ENCODE measurements at regions not wholly inside any gene's neighbourhood (a gene's known extent, or its start where the extent isn't known, plus 50 kb on each side); places are given as distances from the start of the nearest gene placed in this dataset.

- Histone ChIP-seq H3K27me3 (ENCODE audit: control insufficient read depth in 1 of 2, insufficient read depth in 2 of 2, low read length in 2 of 2) (peaks cover 0 to 10% of the 10 kb centered on the region in 2 experiments; a peak in 2 of 5 replicates), H3K4me3 (replicated peaks in 1 of 3; ENCODE audit: insufficient read depth in 1 of 3, low read depth in 2 of 3, low read length in 3 of 3) (no peak overlapping the region), H3K36me3 (replicated peaks in 1 of 2; ENCODE audit: control insufficient read depth in 1 of 2, insufficient read depth in 2 of 2, low read length in 2 of 2) (no peaks in the 10 kb centered on the region), H3K9ac (ENCODE audit: insufficient read depth, low read depth, low read length) (no peak overlapping the region), H3K4me2 (ENCODE audit: low read depth, low read length) (no peak overlapping the region), H3K4me1 (ENCODE audit: insufficient read depth, low read length) (no peaks in the 10 kb centered on the region), H3K9me3 (ENCODE audit: low read length) (no peaks in the 10 kb centered on the region), H3K79me2 (ENCODE audit: insufficient read depth, low read length) (no peaks in the 10 kb centered on the region), H3K27ac (ENCODE audit: extremely low read length, insufficient read depth, low read length) (no peak overlapping the region), H4K20me1 (ENCODE audit: insufficient read depth, low read length) (no peaks in the 10 kb centered on the region), H2AFZ (ENCODE audit: low read length) (no peak overlapping the region)
- in situ Hi-C loops (cut with HindIII; ENCODE audit: extremely low pct_ligation_motif_present, low pct_unique_long_range_greater_than_20kb) = no loop called here
- DNase-seq (ENCODE audit: low spot score) (no peak), ATAC-seq (no peak), FAIRE-seq (no peak)
- BruUV-seq (replicated peaks) = no TSS peak
- no peak for TF ChIP-seq ATF7 (IDR thresholded peaks at IDR 0.05)
- no peak for TF ChIP-seq ATF7 (CRISPR knock-in tag; IDR thresholded peaks at IDR 0.05)
- no peak for TF ChIP-seq ZNF629 (CRISPR knock-in tag; conservative IDR thresholded peaks at IDR 0.05)
- TF ChIP-seq HMG20A (CRISPR knock-in tag; IDR thresholded peaks at IDR 0.05; ENCODE audit: borderline replicate concordance) = no peak
- TF ChIP-seq ZBTB39 (CRISPR knock-in tag; IDR thresholded peaks at IDR 0.05) = no peak
- TF ChIP-seq ZNF781 (CRISPR knock-in tag; IDR thresholded peaks at IDR 0.05; ENCODE audit: borderline replicate concordance, not compliant biosample characterization) = no peak
- no peak for TF ChIP-seq CERS6 (CRISPR knock-in tag; IDR thresholded peaks at IDR 0.05)
- no peak for TF ChIP-seq U2AF1 (optimal IDR thresholded peaks at IDR 0.05; ENCODE audit: low read depth, low read length)
- no peak for TF ChIP-seq ELK4 (CRISPR knock-in tag; IDR thresholded peaks at IDR 0.05; ENCODE audit: borderline replicate concordance)
- TF ChIP-seq STAT6 (CRISPR knock-in tag; IDR thresholded peaks at IDR 0.05; ENCODE audit: borderline replicate concordance) = no peak
- intact Hi-C loops (cut with micrococcal nuclease; ENCODE audit: unreplicated experiment) = no loop called here
- ChIA-PET CTCF (ENCODE audit: low intra/inter-chr PET ratio, low total read pairs) (no interaction called here), POLR2A (no interaction called here)
- 31% methylated on average over 11 of the region's 11 CpGs for WGBS (ENCODE audit: low lambda C conversion rate)
These were observed 250.6 kb upstream of the HNRNPA3 start for GRCh38 chr2:176961775-176962619.

All from HepG2 (cell line).